GM12872 (cell line): ENCODE measurements at regions not wholly inside any gene's neighbourhood (a gene's known extent, or its start where the extent isn't known, plus 50 kb on each side); places are given as distances from the start of the nearest gene placed in this dataset.

Source experiments
- CTCF ChIP-seq: IDR thresholded peaks from 3 replicates; pipeline ENCODE4 v1.5.1; 2011; ENCODE audit warnings: low read depth, mild to moderate bottlenecking, low read length, moderate library complexity; ENCODE audit not compliant: insufficient read depth

DNA sequence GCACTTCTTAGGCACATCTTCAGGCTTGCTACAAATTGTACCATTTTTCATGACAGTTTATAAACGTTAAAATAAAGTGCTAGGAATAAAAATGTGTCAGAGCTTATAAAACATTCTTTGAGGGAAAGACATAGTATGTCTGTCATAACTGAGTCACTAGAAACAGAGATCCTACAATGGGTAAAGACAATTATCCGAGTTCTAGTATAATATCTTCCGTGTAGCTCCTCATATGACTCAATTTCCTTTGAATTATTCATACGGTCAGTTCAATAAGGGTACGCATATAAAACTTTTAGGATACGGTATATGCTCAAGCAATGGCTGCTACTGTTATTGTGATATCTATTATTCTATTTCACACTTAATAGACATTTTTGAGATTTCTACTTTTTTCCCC lies 349.1 kb downstream of the PCDH10 start:
- no peak for TF ChIP-seq CTCF

GRCh38 chr4:133493776-133494175 lies 344.7 kb downstream of the PCDH10 start:
- TF ChIP-seq CTCF = no peak

GRCh38 chr4:133493241-133493640 lies 344.1 kb downstream of the PCDH10 start:
- no peak for TF ChIP-seq CTCF

- TF ChIP-seq CTCF = no peak
Observed at GRCh38 chr4:133484287-133484686, 335.2 kb downstream of the PCDH10 start.

GRCh38 chr4:133483600-133484246 lies 334.6 kb downstream of the PCDH10 start:
- no peak for TF ChIP-seq CTCF

DNA sequence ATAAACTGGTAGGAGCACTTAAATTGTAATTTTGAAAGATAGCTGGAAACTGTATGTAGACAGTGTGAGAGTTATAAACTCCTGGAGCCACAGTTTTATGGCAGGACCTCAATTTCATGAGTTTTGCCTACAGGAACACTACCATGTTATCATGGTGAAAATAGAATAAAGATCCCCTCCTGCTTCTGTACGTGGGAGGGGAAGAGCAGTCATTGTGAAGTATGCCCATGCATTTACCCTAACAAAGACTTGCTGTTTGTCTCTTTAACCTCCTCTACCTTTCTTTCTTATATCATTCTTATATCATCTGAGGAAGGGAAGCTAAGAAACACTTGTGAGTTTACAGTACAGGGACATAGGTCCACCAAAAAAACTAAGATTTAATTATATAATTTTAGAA lies 327.0 kb downstream of the PCDH10 start:
- no peak for TF ChIP-seq CTCF

- no peak for TF ChIP-seq CTCF
Observed at GRCh38 chr4:133474501-133474900, 325.4 kb downstream of the PCDH10 start.
